GM19240 (cell line): ENCODE measurements at regions not wholly inside any gene's neighbourhood (a gene's known extent, or its start where the extent isn't known, plus 50 kb on each side); places are given as distances from the start of the nearest gene placed in this dataset.
"Not testable (repeated sequence)": the region's sequence is repeated elsewhere in the genome, so short reads cannot be mapped to it uniquely, and the experiment has no call there.

ENCODE experiments used
- DNase-seq: peaks from one replicate; pipeline ENCODE4 v3.0.0; 2011; ENCODE audit warnings: low spot score; ENCODE audit not compliant: insufficient read length

GRCh38 chr3:117809186-117810081, 1099.9 kb downstream of the TUSC7 start:
- no peak for DNase-seq

- no peak for DNase-seq
Measured at GRCh38 chr3:117811786-117812185, 1102.2 kb downstream of the TUSC7 start.

- no peak for DNase-seq
Measured at GRCh38 chr3:117814975-117815374, 1105.4 kb downstream of the TUSC7 start.

GRCh38 chr3:117817103-117817502, 1107.5 kb downstream of the TUSC7 start:
- DNase-seq = no peak

- DNase-seq = no peak
Measured at GRCh38 chr3:117818592-117818991, 1109.0 kb downstream of the TUSC7 start.

GRCh38 chr3:117820658-117821299, 1111.2 kb downstream of the TUSC7 start:
- DNase-seq = no peak

- no peak for DNase-seq
Measured at GRCh38 chr3:117822416-117822815, 1112.8 kb downstream of the TUSC7 start.

- no peak for DNase-seq
Measured at GRCh38 chr3:117836296-117836695, 1126.7 kb downstream of the TUSC7 start.

- no peak for DNase-seq
Measured at GRCh38 chr3:117837391-117837790, 1127.8 kb downstream of the TUSC7 start.

GRCh38 chr3:117842086-117842485, 1132.5 kb downstream of the TUSC7 start:
- no peak for DNase-seq

GRCh38 chr3:117843356-117843755, 1133.8 kb downstream of the TUSC7 start:
- no peak for DNase-seq

GRCh38 chr3:117844676-117845075, 1135.1 kb downstream of the TUSC7 start:
- DNase-seq = no peak

- DNase-seq = no peak
Measured at GRCh38 chr3:117846238-117846637, 1136.7 kb downstream of the TUSC7 start.

- DNase-seq = no peak
Measured at GRCh38 chr3:117848606-117849005, 1139.0 kb downstream of the TUSC7 start.

GRCh38 chr3:117853923-117854668, 1144.5 kb downstream of the TUSC7 start:
- DNase-seq = no peak

GRCh38 chr3:117856354-117856753, 1146.8 kb downstream of the TUSC7 start:
- DNase-seq = no peak

- no peak for DNase-seq
Measured at GRCh38 chr3:117863146-117863545, 1153.6 kb downstream of the TUSC7 start.

- no peak for DNase-seq
Measured at GRCh38 chr3:117865338-117865737, 1155.8 kb downstream of the TUSC7 start.

GRCh38 chr3:117868766-117869165, 1159.2 kb downstream of the TUSC7 start:
- no peak for DNase-seq

- no peak for DNase-seq
Measured at GRCh38 chr3:117871934-117872333, 1162.4 kb downstream of the TUSC7 start.

- DNase-seq = not testable (repeated sequence)
Measured at GRCh38 chr3:117872594-117873248, 1161.9 kb downstream of the IGSF11 start.

- no peak for DNase-seq
Measured at GRCh38 chr3:117873249-117873600, 1161.4 kb downstream of the IGSF11 start.
